Astrocyte (in vitro differentiated cells and primary cell): ENCODE measurements at regions not wholly inside any gene's neighbourhood (a gene's known extent, or its start where the extent isn't known, plus 50 kb on each side); places are given as distances from the start of the nearest gene placed in this dataset.
A peak's percentile ranks its signal among the peaks of the same experiment; 100 is the strongest.

Experiments used
- DNase-seq: peaks from one replicate; pipeline ENCODE4 v3.0.0-alpha.2; 2010; ENCODE audit warnings: low read depth
- FAIRE-seq: peaks from 2 replicates; lab custom pipeline; 2011; peaks lifted over from hg19 to GRCh38; lab: Jason Lieb, UNC
- H2AFZ ChIP-seq: 2 replicates; pipeline ENCODE4 v1.6.0; 2012; ENCODE audit warnings: low read depth, low read length, inconsistent platforms
- H3K27ac ChIP-seq: 2 replicates; pipeline ENCODE4 v1.5.1; 2011; ENCODE audit warnings: low read depth, low read length, inconsistent platforms
- H3K27me3 ChIP-seq: 2 replicates; pipeline ENCODE4 v1.6.0; 2011; ENCODE audit warnings: low read length, inconsistent platforms; ENCODE audit not compliant: insufficient read depth
- H3K36me3 ChIP-seq: 2 replicates; pipeline ENCODE4 v1.5.1; 2011; ENCODE audit warnings: low read length, inconsistent platforms; ENCODE audit not compliant: insufficient read depth
- H3K4me1 ChIP-seq: 2 replicates; pipeline ENCODE4 v1.5.1; 2011; ENCODE audit warnings: low read length, inconsistent platforms; ENCODE audit not compliant: insufficient read depth
- H3K4me2 ChIP-seq: 2 replicates; pipeline ENCODE4 v1.6.0; 2012; ENCODE audit warnings: low read length, inconsistent platforms
- H3K4me3 ChIP-seq: 2 replicates; pipeline ENCODE4 v1.5.1; 2011; ENCODE audit warnings: low read depth, mild to moderate bottlenecking, low read length, inconsistent platforms; ENCODE audit not compliant: insufficient read depth
- H3K79me2 ChIP-seq: 2 replicates; pipeline ENCODE4 v1.6.0; 2012; ENCODE audit warnings: mild to moderate bottlenecking, low read length, inconsistent platforms; ENCODE audit not compliant: insufficient read depth
- H3K9ac ChIP-seq: 2 replicates; pipeline ENCODE4 v1.6.0; 2012; ENCODE audit warnings: mild to moderate bottlenecking, low read length, inconsistent platforms
- H3K9me3 ChIP-seq: 2 replicates; pipeline ENCODE4 v1.5.1; 2012; ENCODE audit warnings: low read depth, mild to moderate bottlenecking, low read length, inconsistent platforms; ENCODE audit not compliant: insufficient read depth
- H4K20me1 ChIP-seq: 2 replicates; pipeline ENCODE4 v1.6.0; 2012; ENCODE audit warnings: low read length, inconsistent platforms; ENCODE audit not compliant: insufficient read depth
- H3K27ac Mint-ChIP-seq: one replicate; pipeline ENCODE4 v1.8.0; 2021; ENCODE audit warnings: mild to moderate bottlenecking, mixed read lengths; ENCODE audit not compliant: unreplicated experiment
- H3K27me3 Mint-ChIP-seq: one replicate; pipeline ENCODE4 v1.8.0; 2021; ENCODE audit warnings: low read depth, mixed read lengths; ENCODE audit not compliant: unreplicated experiment
- H3K36me3 Mint-ChIP-seq: one replicate; pipeline ENCODE4 v1.8.0; 2021; ENCODE audit warnings: low read depth, mixed read lengths; ENCODE audit not compliant: unreplicated experiment
- H3K4me1 Mint-ChIP-seq: one replicate; pipeline ENCODE4 v1.8.0; 2021; ENCODE audit warnings: low read depth, mixed read lengths; ENCODE audit not compliant: unreplicated experiment
- H3K4me3 Mint-ChIP-seq: one replicate; pipeline ENCODE4 v1.8.0; 2021; ENCODE audit warnings: mild to moderate bottlenecking, moderate library complexity, mixed read lengths; ENCODE audit not compliant: unreplicated experiment
- H3K9me3 Mint-ChIP-seq: one replicate; pipeline ENCODE4 v1.8.0; 2021; ENCODE audit warnings: mild to moderate bottlenecking, mixed read lengths; ENCODE audit not compliant: unreplicated experiment
- CTCF ChIP-seq: IDR thresholded peaks from 2 replicates; pipeline ENCODE4 v1.5.1; 2011; ENCODE audit warnings: low read depth, mild to moderate bottlenecking, inconsistent platforms, low read length, moderate library complexity; ENCODE audit not compliant: insufficient read depth
- EZH2 ChIP-seq: IDR thresholded peaks from 2 replicates; pipeline ENCODE4 v1.6.1; 2012; ENCODE audit warnings: mild to moderate bottlenecking, low read length, inconsistent platforms; ENCODE audit not compliant: insufficient read depth

GRCh38 chr2:144290276-144290675 is 229.6 kb downstream of the ZEB2 start:
- no peak overlapping the region for H3K4me3 Mint-ChIP-seq
- H3K36me3 ChIP-seq: no peaks in the 10 kb centered on the region
- no peaks in the 10 kb centered on the region for H4K20me1 ChIP-seq
- no peak for TF ChIP-seq EZH2
- H3K4me2 ChIP-seq: no peak overlapping the region
- peaks cover 5% of the 10 kb centered on the region for H3K4me1 Mint-ChIP-seq
- H3K27ac Mint-ChIP-seq: no peak overlapping the region
- no peak overlapping the region for H3K4me3 ChIP-seq
- no peaks in the 10 kb centered on the region for H3K27me3 Mint-ChIP-seq
- peaks cover 2% of the 10 kb centered on the region for H3K36me3 Mint-ChIP-seq
- H3K9me3 ChIP-seq: no peaks in the 10 kb centered on the region
- H3K9me3 Mint-ChIP-seq: no peaks in the 10 kb centered on the region
- H3K79me2 ChIP-seq: no peaks in the 10 kb centered on the region
- no peaks in the 10 kb centered on the region for H3K4me1 ChIP-seq
- H2AFZ ChIP-seq: no peak overlapping the region
- H3K9ac ChIP-seq: no peak overlapping the region
- no peak overlapping the region for H3K27ac ChIP-seq
- DNase-seq: no peak
- no peaks in the 10 kb centered on the region for H3K27me3 ChIP-seq
- FAIRE-seq: no peak

- Histone ChIP-seq H3K4me3 (no peak overlapping the region), H3K9ac (no peak overlapping the region), H3K9me3 (no peaks in the 10 kb centered on the region), H3K4me1 (no peaks in the 10 kb centered on the region), H4K20me1 (no peaks in the 10 kb centered on the region), H3K27ac (no peak overlapping the region), H3K4me2 (no peak overlapping the region), H2AFZ (no peak overlapping the region), H3K36me3 (no peaks in the 10 kb centered on the region), H3K79me2 (no peaks in the 10 kb centered on the region), H3K27me3 (no peaks in the 10 kb centered on the region)
- Mint-ChIP-seq H3K27ac (peak overlapping the region; percentile 28), H3K27me3 (no peaks in the 10 kb centered on the region), H3K9me3 (no peaks in the 10 kb centered on the region), H3K4me3 (no peak overlapping the region), H3K36me3 (peaks cover 2% of the 10 kb centered on the region), H3K4me1 (peaks cover 5% of the 10 kb centered on the region)
- TF ChIP-seq CTCF: no peak
- no peak for TF ChIP-seq EZH2
- DNase-seq: peak; percentile 17
- no peak for FAIRE-seq
These were observed 231.5 kb downstream of the ZEB2 start for GRCh38 chr2:144288438-144288837.

GRCh38 chr2:144285324-144285723 is 234.6 kb downstream of the ZEB2 start:
- no peak overlapping the region for H3K9ac ChIP-seq
- no peaks in the 10 kb centered on the region for H4K20me1 ChIP-seq
- no peak overlapping the region for H3K27ac ChIP-seq
- no peak overlapping the region for H3K4me2 ChIP-seq
- no peaks in the 10 kb centered on the region for H3K9me3 ChIP-seq
- Mint-ChIP-seq H3K9me3 (no peaks in the 10 kb centered on the region), H3K4me1 (peaks cover 5% of the 10 kb centered on the region), H3K27me3 (no peaks in the 10 kb centered on the region), H3K27ac (no peak overlapping the region), H3K36me3 (peaks cover 2% of the 10 kb centered on the region), H3K4me3 (no peak overlapping the region)
- TF ChIP-seq CTCF: no peak
- TF ChIP-seq EZH2: no peak
- H3K36me3 ChIP-seq: no peaks in the 10 kb centered on the region
- H2AFZ ChIP-seq: no peak overlapping the region
- no peak for DNase-seq
- no peak overlapping the region for H3K4me3 ChIP-seq
- H3K4me1 ChIP-seq: no peaks in the 10 kb centered on the region
- H3K79me2 ChIP-seq: no peaks in the 10 kb centered on the region
- H3K27me3 ChIP-seq: no peaks in the 10 kb centered on the region
- no peak for FAIRE-seq
